ENCODE measurements at regions not wholly inside any gene's neighbourhood (a gene's known extent, or its start where the extent isn't known, plus 50 kb on each side); places are given as distances from the start of the nearest gene placed in this dataset.

- no peak for ATAC-seq (ENCODE audit: low FRiP score)
- no peak for DNase-seq (ENCODE audit: low spot score)
- no peak for TF ChIP-seq CTCF (IDR thresholded peaks at IDR 0.05)
These were observed 212.3 kb upstream of the OTX2 start for GRCh38 chr14:57022608-57023007.

- ATAC-seq (ENCODE audit: low FRiP score) = no peak
- no peak for TF ChIP-seq CTCF (IDR thresholded peaks at IDR 0.05)
- no peak for DNase-seq (ENCODE audit: low spot score)
These were observed 207.8 kb upstream of the OTX2 start for GRCh38 chr14:57018065-57018464.

GRCh38 chr14:57013987-57014386 is 203.7 kb upstream of the OTX2 start:
- no peak for TF ChIP-seq CTCF (IDR thresholded peaks at IDR 0.05)
- DNase-seq (ENCODE audit: low spot score) (no peak), ATAC-seq (ENCODE audit: low FRiP score) (no peak)

GRCh38 chr14:57009585-57010515 is 199.6 kb upstream of the OTX2 start:
- no peak for TF ChIP-seq CTCF (IDR thresholded peaks at IDR 0.05)
- no peak for ATAC-seq (ENCODE audit: low FRiP score)
- no peak for DNase-seq (ENCODE audit: low spot score)

- ATAC-seq (ENCODE audit: low FRiP score) (no peak), DNase-seq (ENCODE audit: low spot score) (no peak)
- no peak for TF ChIP-seq CTCF (IDR thresholded peaks at IDR 0.05)
These were observed 198.3 kb upstream of the OTX2 start for GRCh38 chr14:57008534-57008933.

GRCh38 chr14:56998728-56999127 is 188.4 kb upstream of the OTX2 start:
- TF ChIP-seq CTCF (IDR thresholded peaks at IDR 0.05) = no peak
- no peak for DNase-seq (ENCODE audit: low spot score)
- no peak for ATAC-seq (ENCODE audit: low FRiP score)

All from omental fat pad (tissue), 3 donors.